ENCODE measurements at regions not wholly inside any gene's neighbourhood (a gene's known extent, or its start where the extent isn't known, plus 50 kb on each side); places are given as distances from the start of the nearest gene placed in this dataset.

- no peak for TF ChIP-seq POLR2A (IDR thresholded peaks at IDR 0.05; ENCODE audit: low read depth, low read length)
- TF ChIP-seq POLR2AphosphoS5 (IDR thresholded peaks at IDR 0.05; ENCODE audit: low read depth, low read length) = no peak
- no peak for TF ChIP-seq TAF1 (IDR thresholded peaks at IDR 0.05; ENCODE audit: low read depth, low read length)
- TF ChIP-seq POU2F2 (IDR thresholded peaks at IDR 0.05; ENCODE audit: low read depth, low read length) = no peak
Measured at GRCh38 chr5:68053202-68053601, 162.4 kb upstream of the PIK3R1 start.
